ENCODE measurements at regions not wholly inside any gene's neighbourhood (a gene's known extent, or its start where the extent isn't known, plus 50 kb on each side); places are given as distances from the start of the nearest gene placed in this dataset.

DNA sequence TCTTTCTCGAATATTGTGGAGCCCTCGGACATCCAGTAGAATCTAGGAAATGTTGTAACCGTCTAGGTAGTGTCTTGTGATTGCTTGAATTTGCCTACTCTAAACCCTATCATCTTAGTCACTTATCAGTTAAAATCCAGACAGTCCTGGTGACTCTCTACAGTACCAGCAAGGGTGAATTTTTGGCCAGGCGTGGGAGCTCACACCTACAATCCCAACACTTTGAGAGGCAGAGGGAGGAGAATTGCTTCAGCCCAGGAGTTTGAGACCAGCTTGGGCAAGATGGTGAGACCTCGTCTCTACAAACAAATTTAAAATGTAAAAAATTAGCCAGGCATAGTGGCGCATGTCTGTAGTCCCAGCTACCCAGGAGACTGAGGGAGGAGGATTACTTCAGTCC is 230.9 kb downstream of the CHRM3 start:
- H3K79me2 ChIP-seq (ENCODE audit: low read depth) = no peaks in the 10 kb centered on the region
- no peaks in the 10 kb centered on the region for H3K9me3 ChIP-seq (ENCODE audit: insufficient read depth, low read depth)
- H2AFZ ChIP-seq = no peak overlapping the region
- H3K27ac ChIP-seq = no peak overlapping the region
- H3K36me3 ChIP-seq (ENCODE audit: low read depth) = no peaks in the 10 kb centered on the region
- no peaks in the 10 kb centered on the region for H4K20me1 ChIP-seq (ENCODE audit: insufficient read depth)
- no peaks in the 10 kb centered on the region for H3K27me3 ChIP-seq (ENCODE audit: insufficient read depth, low read depth)
- H3K4me2 ChIP-seq = no peak overlapping the region
- H3F3A ChIP-seq (ENCODE audit: insufficient read depth, low read depth) = no peaks in the 10 kb centered on the region
- intact Hi-C loops (cut with micrococcal nuclease; ENCODE audit: unreplicated experiment) = no loop called here
- no peak overlapping the region for H3K4me3 ChIP-seq
- BruUV-seq (replicated peaks) = no TSS peak
- peaks cover 9% of the 10 kb centered on the region; the same call in 1 of the 2 replicates for H3K4me1 ChIP-seq (replicated peaks; ENCODE audit: insufficient read depth)
- H3K9me2 ChIP-seq (ENCODE audit: insufficient read depth) = no peaks in the 10 kb centered on the region
- DNase-seq = no peak
- POLR2A ChIA-PET (ENCODE audit: unreplicated experiment) = no interaction called here
- no peak for TF ChIP-seq EZH2 (IDR thresholded peaks at IDR 0.05; ENCODE audit: low read depth)
- TF ChIP-seq, protein P1, sequence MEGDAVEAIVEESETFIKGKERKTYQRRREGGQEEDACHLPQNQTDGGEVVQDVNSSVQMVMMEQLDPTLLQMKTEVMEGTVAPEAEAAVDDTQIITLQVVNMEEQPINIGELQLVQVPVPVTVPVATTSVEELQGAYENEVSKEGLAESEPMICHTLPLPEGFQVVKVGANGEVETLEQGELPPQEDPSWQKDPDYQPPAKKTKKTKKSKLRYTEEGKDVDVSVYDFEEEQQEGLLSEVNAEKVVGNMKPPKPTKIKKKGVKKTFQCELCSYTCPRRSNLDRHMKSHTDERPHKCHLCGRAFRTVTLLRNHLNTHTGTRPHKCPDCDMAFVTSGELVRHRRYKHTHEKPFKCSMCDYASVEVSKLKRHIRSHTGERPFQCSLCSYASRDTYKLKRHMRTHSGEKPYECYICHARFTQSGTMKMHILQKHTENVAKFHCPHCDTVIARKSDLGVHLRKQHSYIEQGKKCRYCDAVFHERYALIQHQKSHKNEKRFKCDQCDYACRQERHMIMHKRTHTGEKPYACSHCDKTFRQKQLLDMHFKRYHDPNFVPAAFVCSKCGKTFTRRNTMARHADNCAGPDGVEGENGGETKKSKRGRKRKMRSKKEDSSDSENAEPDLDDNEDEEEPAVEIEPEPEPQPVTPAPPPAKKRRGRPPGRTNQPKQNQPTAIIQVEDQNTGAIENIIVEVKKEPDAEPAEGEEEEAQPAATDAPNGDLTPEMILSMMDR (conservative IDR thresholded peaks at IDR 0.05) = no peak
- CTCF ChIA-PET = no interaction called here

DNA sequence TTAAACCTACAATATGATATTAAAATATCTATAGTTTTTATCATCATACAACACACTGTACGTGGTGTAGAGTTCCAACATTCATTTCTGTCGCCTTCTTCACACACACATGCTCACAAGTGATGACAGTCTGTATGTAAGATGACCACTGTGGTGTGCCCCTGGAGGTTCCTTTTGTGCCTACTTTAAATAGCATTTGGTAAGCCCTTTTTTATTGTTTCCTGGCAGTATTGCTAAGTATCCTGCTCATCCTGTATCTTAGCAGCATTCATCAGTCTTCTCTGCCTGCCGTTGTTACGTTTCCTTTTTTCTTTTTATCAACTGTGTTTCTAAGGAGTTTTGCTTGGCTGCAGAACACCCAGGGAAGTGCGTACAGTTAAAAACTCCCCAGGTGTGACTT is 231.4 kb downstream of the CHRM3 start:
- no peak overlapping the region for H3K4me2 ChIP-seq
- H3K4me3 ChIP-seq = no peak overlapping the region
- ChIA-PET CTCF (no interaction called here), POLR2A (ENCODE audit: unreplicated experiment) (no interaction called here)
- no peaks in the 10 kb centered on the region for H3F3A ChIP-seq (ENCODE audit: insufficient read depth, low read depth)
- H3K27ac ChIP-seq = no peak overlapping the region
- no TSS peak for BruUV-seq (replicated peaks)
- peaks cover 9% of the 10 kb centered on the region; the same call in 1 of the 2 replicates for H3K4me1 ChIP-seq (replicated peaks; ENCODE audit: insufficient read depth)
- H3K79me2 ChIP-seq (ENCODE audit: low read depth) = no peaks in the 10 kb centered on the region
- TF ChIP-seq, protein P1 (conservative IDR thresholded peaks at IDR 0.05) = no peak
- TF ChIP-seq EZH2 (IDR thresholded peaks at IDR 0.05; ENCODE audit: low read depth) = no peak
- H2AFZ ChIP-seq = no peak overlapping the region
- DNase-seq = no peak
- H4K20me1 ChIP-seq (ENCODE audit: insufficient read depth) = no peaks in the 10 kb centered on the region
- intact Hi-C loops (cut with micrococcal nuclease; ENCODE audit: unreplicated experiment) = no loop called here
- H3K9me2 ChIP-seq (ENCODE audit: insufficient read depth) = no peaks in the 10 kb centered on the region
- H3K27me3 ChIP-seq (ENCODE audit: insufficient read depth, low read depth) = no peaks in the 10 kb centered on the region
- H3K36me3 ChIP-seq (ENCODE audit: low read depth) = no peaks in the 10 kb centered on the region
- no peaks in the 10 kb centered on the region for H3K9me3 ChIP-seq (ENCODE audit: insufficient read depth, low read depth)

DNA sequence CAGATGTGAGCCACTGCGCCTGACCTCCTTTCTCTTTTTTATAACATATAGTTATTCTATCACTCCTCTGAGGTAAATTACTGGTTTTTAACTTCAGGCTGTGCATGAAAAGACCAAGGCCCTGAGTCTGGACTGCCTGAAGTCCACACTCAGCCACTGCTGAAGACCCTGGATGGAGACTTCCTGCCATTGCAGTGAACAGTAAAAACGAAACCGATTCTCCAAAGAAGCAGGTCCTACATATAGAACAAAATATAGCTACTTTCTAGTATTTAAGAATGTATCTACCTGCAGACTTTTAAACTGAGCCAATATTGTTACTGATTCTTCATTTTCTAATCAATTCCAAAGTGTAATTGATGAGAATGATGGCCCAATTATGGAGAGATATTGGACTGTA is 232.8 kb downstream of the CHRM3 start:
- Histone ChIP-seq H3K27me3 (ENCODE audit: insufficient read depth, low read depth) (no peaks in the 10 kb centered on the region), H3K9me2 (ENCODE audit: insufficient read depth) (no peaks in the 10 kb centered on the region), H3K27ac (no peak overlapping the region), H3K4me1 (replicated peaks; ENCODE audit: insufficient read depth) (peaks cover 9% of the 10 kb centered on the region; the same call in 1 of the 2 replicates), H3K4me3 (no peak overlapping the region), H3F3A (ENCODE audit: insufficient read depth, low read depth) (no peaks in the 10 kb centered on the region), H4K20me1 (ENCODE audit: insufficient read depth) (no peaks in the 10 kb centered on the region), H3K79me2 (ENCODE audit: low read depth) (no peaks in the 10 kb centered on the region), H3K4me2 (no peak overlapping the region), H3K9me3 (ENCODE audit: insufficient read depth, low read depth) (no peaks in the 10 kb centered on the region), H2AFZ (no peak overlapping the region), H3K36me3 (ENCODE audit: low read depth) (no peaks in the 10 kb centered on the region)
- no peak for TF ChIP-seq EZH2 (IDR thresholded peaks at IDR 0.05; ENCODE audit: low read depth)
- TF ChIP-seq, protein P1 (conservative IDR thresholded peaks at IDR 0.05) = no peak
- ChIA-PET POLR2A (ENCODE audit: unreplicated experiment) (no interaction called here), CTCF (interaction anchor here (0.6 kb wide), 1 partner anchor 107 kb away, joined by 13 read pairs; no protein-coding TSS in a partner anchor)
- BruUV-seq (replicated peaks) = no TSS peak
- intact Hi-C loops (cut with micrococcal nuclease; ENCODE audit: unreplicated experiment) = no loop called here
- no peak for DNase-seq

All from PC-9 (cell line).